ENCODE measurements at regions not wholly inside any gene's neighbourhood (a gene's known extent, or its start where the extent isn't known, plus 50 kb on each side); places are given as distances from the start of the nearest gene placed in this dataset.

- no peak for DNase-seq
Measured at GRCh38 chr3:83076041-83076440, 1314.6 kb upstream of the GBE1 start.

GRCh38 chr3:83074485-83074884 is 1313.0 kb upstream of the GBE1 start:
- DNase-seq = no peak

- DNase-seq = no peak
Measured at GRCh38 chr3:83065851-83066460, 1304.5 kb upstream of the GBE1 start.

DNA sequence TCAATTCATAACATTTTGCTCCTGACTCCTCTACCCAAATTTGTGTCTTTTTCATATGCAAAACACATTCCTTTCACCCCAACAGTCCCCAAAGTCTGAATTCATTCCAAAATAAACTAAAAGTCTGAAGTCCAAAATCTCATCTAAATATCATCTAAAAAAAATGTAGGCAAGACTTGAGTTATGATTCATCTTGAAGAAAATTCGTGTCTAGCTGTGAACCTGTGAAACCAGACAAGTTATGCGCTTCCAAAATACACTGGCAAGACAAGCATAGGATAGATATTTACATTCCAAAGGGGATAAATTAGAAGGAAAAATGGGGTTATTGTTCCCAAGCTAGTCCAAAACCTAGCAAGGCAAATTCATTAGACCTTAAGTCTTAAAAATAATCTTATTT is 1302.0 kb upstream of the GBE1 start:
- DNase-seq = no peak

- DNase-seq = no peak
Measured at GRCh38 chr3:83048556-83048955, 1287.1 kb upstream of the GBE1 start.

DNA sequence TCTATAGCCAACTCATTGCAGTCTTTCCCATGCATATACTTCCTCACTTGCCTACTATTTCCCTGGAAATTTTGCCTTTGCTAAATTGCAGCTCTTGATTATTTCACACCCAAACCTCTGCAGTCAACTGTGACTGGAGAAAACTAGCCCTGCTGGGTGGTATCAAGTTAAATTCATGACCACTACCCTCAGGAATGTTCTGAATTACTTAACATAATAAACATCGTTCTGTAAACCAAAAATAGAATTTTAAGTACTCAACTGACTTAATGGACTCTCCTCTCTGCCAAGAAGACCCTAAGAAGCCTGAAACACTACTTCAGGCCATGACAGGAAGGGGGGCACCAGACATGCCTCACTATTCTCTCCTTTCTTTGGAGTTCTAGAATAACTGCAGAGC is 1278.0 kb upstream of the GBE1 start:
- no peak for DNase-seq

DNA sequence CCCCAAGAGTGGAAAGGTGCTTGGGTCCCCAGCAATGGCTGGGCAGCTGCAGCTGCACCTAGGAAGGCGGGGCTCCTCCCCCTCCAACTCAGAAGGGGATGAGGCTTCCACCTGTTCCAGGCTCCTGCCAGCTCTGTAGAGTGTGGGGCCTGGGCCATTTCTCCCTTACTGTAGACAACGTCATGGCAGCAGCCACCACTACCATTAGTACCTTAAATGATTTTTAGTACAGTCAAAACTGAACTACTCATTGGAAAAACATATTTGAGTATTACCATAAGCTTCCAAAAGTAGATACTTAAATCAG is 1274.2 kb upstream of the GBE1 start:
- DNase-seq = no peak

DNA sequence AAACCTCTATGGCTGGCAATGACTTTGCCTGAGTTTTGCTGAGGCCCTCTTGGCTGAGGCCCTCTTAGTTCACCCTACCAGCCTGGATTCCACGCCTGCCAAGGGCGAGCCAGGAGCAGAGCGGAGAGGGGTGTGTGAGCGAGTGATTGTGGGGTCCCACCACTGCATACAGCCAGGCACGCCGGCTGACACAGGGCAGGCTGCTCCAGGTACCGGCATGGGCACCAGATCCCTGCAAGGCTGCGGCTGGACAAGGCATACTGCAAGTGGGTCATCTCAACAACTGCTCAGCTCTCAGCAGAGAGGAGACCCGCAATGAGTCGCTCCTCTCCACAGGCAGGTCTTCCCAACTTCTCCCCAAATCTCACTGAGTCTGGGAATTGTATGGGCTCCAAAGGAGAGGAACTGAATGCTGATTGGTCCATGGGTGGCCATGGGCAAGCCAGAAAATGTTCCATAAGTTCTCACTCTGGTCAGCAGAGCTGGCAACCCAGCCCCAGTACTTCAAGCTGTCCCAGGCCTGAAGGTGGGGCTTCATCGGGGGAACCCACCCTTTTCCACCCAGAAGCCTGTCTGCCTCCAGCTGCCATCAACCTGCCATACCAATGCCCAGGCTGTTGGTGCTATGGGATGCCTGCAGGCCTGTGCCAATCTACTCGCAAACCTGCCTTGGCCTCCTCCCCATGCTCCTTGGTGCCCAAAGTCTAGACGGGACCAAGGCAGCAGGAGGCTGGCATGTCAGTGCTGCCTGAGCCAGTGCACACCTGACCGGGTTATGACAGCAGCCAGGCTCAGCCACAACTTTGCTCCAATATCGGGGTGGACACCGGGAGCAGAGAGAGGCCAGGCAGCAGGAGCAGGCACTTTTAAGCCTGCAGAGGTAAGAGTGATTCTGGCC is 1273.6 kb upstream of the GBE1 start:
- no peak for DNase-seq

GRCh38 chr3:83033133-83033532 is 1271.7 kb upstream of the GBE1 start:
- no peak for DNase-seq

GRCh38 chr3:83023086-83023485 is 1261.6 kb upstream of the GBE1 start:
- no peak for DNase-seq

DNA sequence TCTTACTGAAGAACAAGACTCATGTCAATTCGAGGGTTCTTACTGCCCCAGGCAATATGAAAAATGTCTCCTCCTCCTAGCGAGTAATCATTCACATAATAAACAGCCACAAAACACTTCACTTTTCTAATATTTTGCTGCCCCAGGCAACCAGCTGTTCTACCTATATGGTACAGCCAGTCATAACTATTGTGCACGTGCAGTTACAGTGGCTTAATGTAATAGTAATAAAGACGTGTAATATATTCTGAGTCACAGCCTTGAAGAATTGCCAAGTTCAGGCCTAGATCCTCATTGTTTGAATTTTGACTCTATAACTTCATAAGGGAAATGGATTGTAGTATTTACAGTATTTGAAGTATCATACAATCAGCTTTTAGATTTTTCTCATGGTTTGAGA is 1250.0 kb upstream of the GBE1 start:
- no peak for DNase-seq

DNA sequence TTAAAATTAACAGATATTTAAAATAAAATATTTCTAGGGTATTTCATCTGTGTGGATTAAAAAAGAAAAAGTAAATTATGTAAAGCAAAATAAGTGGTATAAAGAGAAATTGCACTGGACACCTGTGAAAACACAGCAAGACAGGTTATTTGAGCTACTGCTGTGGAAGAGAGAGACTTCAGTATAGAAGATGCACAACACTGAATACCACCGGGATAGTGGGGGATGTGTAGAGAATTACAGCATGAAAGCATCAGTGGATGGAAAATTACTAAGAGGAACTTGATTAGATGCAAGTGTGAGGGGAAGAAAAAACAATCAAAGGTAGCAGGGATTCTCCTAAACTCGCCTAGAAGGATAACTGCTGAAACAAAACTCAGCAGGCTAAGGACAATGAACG is 1242.5 kb upstream of the GBE1 start:
- no peak for DNase-seq

DNA sequence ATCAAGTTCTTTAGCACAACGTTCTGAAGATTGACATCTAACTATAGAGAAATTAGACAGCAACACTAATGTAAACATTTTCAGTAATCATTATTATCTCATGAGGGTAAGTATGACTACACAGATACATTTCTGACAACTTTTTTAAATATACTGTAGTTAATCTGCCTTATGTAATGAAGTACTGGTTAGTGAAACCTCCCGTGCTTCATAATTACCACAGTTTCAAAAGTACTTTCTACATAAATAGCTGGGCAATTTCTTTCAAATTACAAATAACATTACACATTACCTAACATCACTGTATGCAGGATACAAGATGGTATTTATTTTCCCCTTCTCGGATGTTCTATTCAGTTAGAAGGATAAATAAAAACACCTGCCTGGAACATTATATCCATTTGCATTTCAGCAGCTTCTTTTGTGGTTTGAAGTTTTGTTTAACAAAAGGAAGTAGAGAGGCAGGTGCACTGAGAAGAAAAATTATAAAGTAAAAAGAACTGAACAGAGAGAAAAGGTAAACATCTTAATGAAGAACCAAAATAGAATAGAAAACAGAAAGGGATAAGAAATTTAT is 1241.5 kb upstream of the GBE1 start:
- DNase-seq = no peak

GRCh38 chr3:82999777-83000176 is 1238.3 kb upstream of the GBE1 start:
- no peak for DNase-seq

GRCh38 chr3:82978368-82978767 is 1216.9 kb upstream of the GBE1 start:
- DNase-seq = no peak

- DNase-seq = no peak
Measured at GRCh38 chr3:82977871-82978270, 1216.4 kb upstream of the GBE1 start.

DNA sequence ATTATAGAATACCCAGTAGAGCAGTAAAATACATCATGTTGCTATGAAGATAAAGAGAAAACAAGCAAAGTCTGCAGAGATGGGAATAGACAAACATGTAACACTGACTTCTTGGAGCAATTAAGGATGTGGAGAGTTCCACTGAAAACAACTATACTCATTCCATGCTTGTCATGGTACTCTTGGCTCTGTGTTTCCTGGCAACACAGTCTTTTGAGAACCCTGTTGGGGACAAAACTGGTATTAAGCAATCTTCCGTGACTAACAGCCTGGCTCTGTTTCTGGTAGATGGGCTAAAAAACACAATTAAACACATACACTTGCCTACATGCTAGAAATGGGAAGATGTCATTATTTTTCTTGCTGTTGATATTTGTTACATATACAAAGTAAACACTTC is 1212.3 kb upstream of the GBE1 start:
- DNase-seq = no peak

DNA sequence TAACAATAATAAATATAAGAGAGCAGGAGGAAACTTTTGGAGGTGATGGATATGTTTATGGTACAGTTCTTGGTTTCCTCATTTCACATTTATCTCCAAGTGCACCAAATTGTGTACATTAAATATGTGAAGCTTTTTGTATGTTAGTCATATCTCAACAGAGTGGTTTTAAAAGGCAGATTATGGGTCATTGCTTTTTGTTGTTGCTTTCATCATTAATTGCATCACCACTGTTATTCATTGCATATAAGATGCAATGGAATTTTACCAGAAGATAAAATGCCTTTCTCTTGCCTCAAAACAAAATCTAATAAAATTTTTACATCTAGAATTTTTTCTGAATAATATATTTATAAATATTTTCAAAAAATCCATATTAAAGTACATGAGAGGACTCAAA is 1198.9 kb upstream of the GBE1 start:
- DNase-seq = no peak

- no peak for DNase-seq
Measured at GRCh38 chr3:82957696-82958095, 1196.3 kb upstream of the GBE1 start.

GRCh38 chr3:82957079-82957478 is 1195.6 kb upstream of the GBE1 start:
- DNase-seq = no peak

- DNase-seq = no peak
Measured at GRCh38 chr3:82954486-82954885, 1193.0 kb upstream of the GBE1 start.

GRCh38 chr3:82942041-82942440 is 1180.6 kb upstream of the GBE1 start:
- DNase-seq = no peak

GRCh38 chr3:82940124-82940523 is 1178.7 kb upstream of the GBE1 start:
- no peak for DNase-seq

- no peak for DNase-seq
Measured at GRCh38 chr3:82939491-82940097, 1178.1 kb upstream of the GBE1 start.

All from NCI-H524 (cell line).